K562 (cell line): ENCODE measurements at regions not wholly inside any gene's neighbourhood (a gene's known extent, or its start where the extent isn't known, plus 50 kb on each side); places are given as distances from the start of the nearest gene placed in this dataset.

Experiments used
- ATAC-seq: fragments of 200-7000 bp; cut with Tn5 transposase; 3 replicates; pipeline ENCODE4 v1.9.1; 2020; ENCODE audit warnings: moderate library complexity
- BruUV-seq: library from RNA; stranded (reverse); fragments of 400-500 nt; replicated peaks from 2 replicates; lab custom pipeline; 2021; lab: Mats Ljungman, UMichigan
- CTCF ChIA-PET: fragments of 300-600 bp; formaldehyde crosslinking; extraction: SDS; loops from one replicate; lab custom pipeline; 2021; ENCODE audit warnings: low intra/inter-chr PET ratio; lab: Yijun Ruan, JAX
- POLR2A ChIA-PET: fragments of 300-600, 350-650 bp; sonication (Branson Sonifier 250); formaldehyde crosslinking; extraction: SDS; loops from one replicate; lab custom pipeline; 2021; ENCODE audit warnings: antibody characterized with exemption, inconsistent platforms; lab: Yijun Ruan, JAX
- DNase-seq, 4 experiments: peaks; one replicate each; pipeline versions ENCODE4 v3.0.0 to v3.0.0-alpha.2; 2011 to 2018; ENCODE audit warnings: low spot score in 3 of 4, mixed read lengths in 3 of 4; ENCODE audit errors: extremely low read depth in 1 of 4
- FAIRE-seq: peaks from 2 replicates; lab custom pipeline; 2011; peaks lifted over from hg19 to GRCh38; lab: Jason Lieb, UNC
- H2AFZ ChIP-seq: 2 replicates; pipeline ENCODE4 v1.6.0; 2011; ENCODE audit warnings: low read depth, low read length, control low read depth, inconsistent platforms
- H3K27ac ChIP-seq: fragments of 200-600 bp; 3 replicates; pipeline ENCODE4 v1.8.0; 2011; ENCODE audit warnings: low read depth, mild to moderate bottlenecking, control low read depth, inconsistent platforms, low read length, moderate library complexity, mixed read lengths; ENCODE audit errors: extremely low read depth
- H3K27me3 ChIP-seq, 2 experiments: fragments of 300-600 bp in 1 of 2; 2 replicates in 1 of 2; 3 replicates in 1 of 2; pipeline versions ENCODE4 v1.6.0 to v1.8.0; 2011; ENCODE audit warnings: inconsistent platforms in 2 of 2, low read length in 2 of 2, mild to moderate bottlenecking in 1 of 2, mixed read lengths in 1 of 2, moderate library complexity in 1 of 2; ENCODE audit not compliant: control insufficient read depth in 2 of 2, insufficient read depth in 2 of 2
- H3K36me3 ChIP-seq: fragments of 300-600 bp; 3 replicates; pipeline ENCODE4 v1.8.0; 2011; ENCODE audit warnings: mild to moderate bottlenecking, low read length, inconsistent platforms; ENCODE audit not compliant: control insufficient read depth, insufficient read depth
- H3K4me1 ChIP-seq, 2 experiments: fragments of 200-600 bp in 1 of 2; replicated peaks in 1 of 2; 2 replicates in 1 of 2; 3 replicates in 1 of 2; pipeline versions ENCODE4 v1.5.1 to v1.8.0; 2011; ENCODE audit warnings: inconsistent platforms in 2 of 2, low read length in 2 of 2, mild to moderate bottlenecking in 1 of 2, mixed read lengths in 1 of 2, moderate library complexity in 1 of 2; ENCODE audit not compliant: control insufficient read depth in 2 of 2, insufficient read depth in 2 of 2
- H3K4me2 ChIP-seq: 2 replicates; pipeline ENCODE4 v1.6.1; 2011; ENCODE audit warnings: low read length, control low read depth, inconsistent platforms, mixed read lengths; ENCODE audit not compliant: insufficient read depth
- H3K4me3 ChIP-seq: fragments of 200-600 bp; sonication (generic), shearing (Covaris generic); 2 replicates; pipeline ENCODE4 v1.5.1; 2016; ENCODE audit warnings: control low read depth, inconsistent platforms
- H3K79me2 ChIP-seq: fragments of 200-600 bp; 3 replicates; pipeline ENCODE4 v1.8.0; 2011; ENCODE audit warnings: low read length, inconsistent platforms; ENCODE audit not compliant: control insufficient read depth, insufficient read depth
- H3K9ac ChIP-seq, 2 experiments: 2 replicates each; pipeline versions ENCODE4 v1.6.0 to v1.6.1; 2011; ENCODE audit warnings: low read depth in 2 of 2, low read length in 2 of 2, control low read depth in 1 of 2, inconsistent platforms in 1 of 2, mild to moderate bottlenecking in 1 of 2, mixed read lengths in 1 of 2; ENCODE audit not compliant: insufficient read depth in 1 of 2
- H3K9me1 ChIP-seq: one replicate; pipeline ENCODE4 v1.6.0; 2011; ENCODE audit warnings: inconsistent platforms, mild to moderate bottlenecking, low read length, moderate library complexity; ENCODE audit not compliant: control insufficient read depth, insufficient read depth
- H3K9me3 ChIP-seq: replicated peaks from 2 replicates; pipeline ENCODE4 v1.5.1; 2011; ENCODE audit warnings: low read depth, low read length, inconsistent platforms; ENCODE audit not compliant: control insufficient read depth, insufficient read depth
- H4K20me1 ChIP-seq: replicated peaks from 2 replicates; pipeline ENCODE4 v1.6.1; 2011; ENCODE audit warnings: low read length, inconsistent platforms, mixed read lengths; ENCODE audit not compliant: control insufficient read depth, insufficient read depth
- CBX2 ChIP-seq: fragments of 200-600 bp; sonication (generic); IDR thresholded peaks from one replicate; pipeline ENCODE4 v1.6.1; 2012; ENCODE audit warnings: mild to moderate bottlenecking, low read length, inconsistent platforms; ENCODE audit not compliant: insufficient read depth, poor library complexity, severe bottlenecking
- EP400 ChIP-seq: fragments of 450-650 bp; IDR thresholded peaks from 2 replicates; pipeline ENCODE4 v1.6.1; 2017; ENCODE audit warnings: antibody characterized with exemption, mild to moderate bottlenecking, moderate library complexity
- NFXL1 ChIP-seq: fragments of 450-650 bp; formaldehyde crosslinking; IDR thresholded peaks from 2 replicates; pipeline ENCODE4 v1.4.0; 2021; ENCODE audit warnings: mild to moderate bottlenecking
- OTX1 ChIP-seq: fragments of 450-650 bp; formaldehyde crosslinking; IDR thresholded peaks from 2 replicates; pipeline ENCODE4 v1.4.0; 2022; ENCODE audit warnings: mild to moderate bottlenecking
- PML ChIP-seq: IDR thresholded peaks from 2 replicates; pipeline ENCODE4 v1.6.1; 2012; ENCODE audit warnings: low read length, inconsistent platforms
- POLR2AphosphoS2 ChIP-seq: IDR thresholded peaks from 2 replicates; pipeline ENCODE4 v1.6.1; 2012; ENCODE audit warnings: low read length, improper control_type of control experiment
- RBFOX2 ChIP-seq: fragments of 200-400 bp; formaldehyde crosslinking; IDR thresholded peaks from 2 replicates; pipeline ENCODE4 v1.6.1; 2017; ENCODE audit warnings: low read depth, mild to moderate bottlenecking, low read length, moderate library complexity
- SMARCA5 ChIP-seq: fragments of 450-650 bp; IDR thresholded peaks from 2 replicates; pipeline ENCODE4 v1.6.1; 2016
- STAG1 ChIP-seq: sonication (generic); formaldehyde crosslinking; IDR thresholded peaks from 2 replicates; pipeline ENCODE4 v1.5.0; 2020; ENCODE audit warnings: missing genetic modification reagents, borderline replicate concordance
- ZNF212 ChIP-seq: fragments of 450-650 bp; formaldehyde crosslinking; IDR thresholded peaks from 2 replicates; pipeline ENCODE4 v1.4.0; 2020; ENCODE audit warnings: mild to moderate bottlenecking
- ZNF224 ChIP-seq: sonication (generic); formaldehyde crosslinking; IDR thresholded peaks from 2 replicates; pipeline ENCODE4 v1.8.0; 2022; ENCODE audit warnings: mild to moderate bottlenecking, missing genetic modification reagents
- ZNF282 ChIP-seq: sonication (generic); formaldehyde crosslinking; IDR thresholded peaks from 2 replicates; pipeline ENCODE4 v1.8.1; 2023; ENCODE audit warnings: missing genetic modification reagents
- ZNF551 ChIP-seq: fragments of 250-450 bp; sonication (Bioruptor Pico); IDR thresholded peaks from 2 replicates; pipeline ENCODE4 v1.5.0; 2021; ENCODE audit warnings: mild to moderate bottlenecking, moderate library complexity
- ZNF764 ChIP-seq: fragments of 250-450 bp; sonication (Bioruptor Pico); IDR thresholded peaks from 2 replicates; pipeline ENCODE4 v1.4.0; 2020; ENCODE audit warnings: low read depth, mild to moderate bottlenecking, moderate library complexity
- in situ Hi-C: fragments of 300-500 bp; cut with MboI; formaldehyde crosslinking; loops from 4 replicates; pipeline ENCODE4 v1.15.0; 2018; ENCODE audit warnings: inconsistent platforms, mixed read lengths
- intact Hi-C: fragments of 100-400 bp; cut with micrococcal nuclease; formaldehyde crosslinking; loops from 2 replicates; pipeline ENCODE4 v1.14.2; 2022
- TF ChIP-seq, protein P1 (sequence below): fragments of 250-450 bp; sonication (Bioruptor Pico); IDR thresholded peaks from 2 replicates; pipeline ENCODE4 v1.9.0; 2021; ENCODE audit warnings: mild to moderate bottlenecking
- TF ChIP-seq, protein P2 (sequence below): fragments of 450-650 bp; IDR thresholded peaks from 2 replicates; pipeline ENCODE4 v1.6.1; 2016; ENCODE audit warnings: borderline replicate concordance
- TF ChIP-seq, protein P3 (sequence below): fragments of 250-450 bp; sonication (Bioruptor Pico); IDR thresholded peaks from 2 replicates; pipeline ENCODE4 v1.8.0; 2022; ENCODE audit warnings: inconsistent platforms

DNA sequence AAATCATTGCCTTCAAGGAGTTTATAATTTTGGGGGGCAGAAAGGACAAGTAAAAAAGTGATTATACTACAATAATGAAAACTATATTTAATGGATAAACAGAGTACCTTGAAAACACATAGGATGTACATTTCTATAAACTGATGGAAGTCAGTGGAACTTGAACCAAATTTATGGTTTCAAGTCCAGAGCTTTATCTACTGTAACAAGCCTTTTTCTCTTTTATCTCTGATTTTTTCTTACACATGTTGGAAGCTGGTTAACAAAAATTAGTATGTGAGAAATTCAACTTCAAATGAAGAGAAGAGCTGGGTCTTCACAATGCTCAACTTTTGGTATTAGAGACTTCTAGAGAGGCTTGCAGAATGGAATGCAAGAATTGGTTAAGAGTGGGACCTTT lies 393.6 kb downstream of the LMO7 start:
- peak; percentile 42 for ATAC-seq
- Histone ChIP-seq H3K9me3 (peaks cover 1% of the 10 kb centered on the region; the same call in 1 of the 2 replicates), H3K4me3 (no peak overlapping the region), H3K27me3 (no peaks in the 10 kb centered on the region), H3K9me1 (no peaks in the 10 kb centered on the region)
- TF ChIP-seq ZNF224 (CRISPR knock-in tag), result no peak
- no peak for TF ChIP-seq POLR2AphosphoS2
- no peak for TF ChIP-seq OTX1
- TF ChIP-seq NFXL1 (CRISPR knock-in tag), result no peak
- TF ChIP-seq STAG1 (CRISPR knock-in tag), result no peak
- TF ChIP-seq RBFOX2, result no peak
- no peak for TF ChIP-seq EP400
- TF ChIP-seq, protein P1, sequence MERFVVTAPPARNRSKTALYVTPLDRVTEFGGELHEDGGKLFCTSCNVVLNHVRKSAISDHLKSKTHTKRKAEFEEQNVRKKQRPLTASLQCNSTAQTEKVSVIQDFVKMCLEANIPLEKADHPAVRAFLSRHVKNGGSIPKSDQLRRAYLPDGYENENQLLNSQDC, result no peak
- no peak for TF ChIP-seq ZNF282
- TF ChIP-seq CBX2, result no peak
- TF ChIP-seq PML, result no peak
- TF ChIP-seq SMARCA5, result no peak
- TF ChIP-seq, protein P2, sequence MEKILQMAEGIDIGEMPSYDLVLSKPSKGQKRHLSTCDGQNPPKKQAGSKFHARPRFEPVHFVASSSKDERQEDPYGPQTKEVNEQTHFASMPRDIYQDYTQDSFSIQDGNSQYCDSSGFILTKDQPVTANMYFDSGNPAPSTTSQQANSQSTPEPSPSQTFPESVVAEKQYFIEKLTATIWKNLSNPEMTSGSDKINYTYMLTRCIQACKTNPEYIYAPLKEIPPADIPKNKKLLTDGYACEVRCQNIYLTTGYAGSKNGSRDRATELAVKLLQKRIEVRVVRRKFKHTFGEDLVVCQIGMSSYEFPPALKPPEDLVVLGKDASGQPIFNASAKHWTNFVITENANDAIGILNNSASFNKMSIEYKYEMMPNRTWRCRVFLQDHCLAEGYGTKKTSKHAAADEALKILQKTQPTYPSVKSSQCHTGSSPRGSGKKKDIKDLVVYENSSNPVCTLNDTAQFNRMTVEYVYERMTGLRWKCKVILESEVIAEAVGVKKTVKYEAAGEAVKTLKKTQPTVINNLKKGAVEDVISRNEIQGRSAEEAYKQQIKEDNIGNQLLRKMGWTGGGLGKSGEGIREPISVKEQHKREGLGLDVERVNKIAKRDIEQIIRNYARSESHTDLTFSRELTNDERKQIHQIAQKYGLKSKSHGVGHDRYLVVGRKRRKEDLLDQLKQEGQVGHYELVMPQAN, result no peak
- TF ChIP-seq ZNF551 (CRISPR knock-in tag), result no peak
- no peak for TF ChIP-seq ZNF764 (CRISPR knock-in tag)
- TF ChIP-seq, protein P3, sequence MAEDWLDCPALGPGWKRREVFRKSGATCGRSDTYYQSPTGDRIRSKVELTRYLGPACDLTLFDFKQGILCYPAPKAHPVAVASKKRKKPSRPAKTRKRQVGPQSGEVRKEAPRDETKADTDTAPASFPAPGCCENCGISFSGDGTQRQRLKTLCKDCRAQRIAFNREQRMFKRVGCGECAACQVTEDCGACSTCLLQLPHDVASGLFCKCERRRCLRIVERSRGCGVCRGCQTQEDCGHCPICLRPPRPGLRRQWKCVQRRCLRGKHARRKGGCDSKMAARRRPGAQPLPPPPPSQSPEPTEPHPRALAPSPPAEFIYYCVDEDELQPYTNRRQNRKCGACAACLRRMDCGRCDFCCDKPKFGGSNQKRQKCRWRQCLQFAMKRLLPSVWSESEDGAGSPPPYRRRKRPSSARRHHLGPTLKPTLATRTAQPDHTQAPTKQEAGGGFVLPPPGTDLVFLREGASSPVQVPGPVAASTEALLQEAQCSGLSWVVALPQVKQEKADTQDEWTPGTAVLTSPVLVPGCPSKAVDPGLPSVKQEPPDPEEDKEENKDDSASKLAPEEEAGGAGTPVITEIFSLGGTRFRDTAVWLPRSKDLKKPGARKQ (CRISPR knock-in tag), result no peak
- TF ChIP-seq ZNF212, result no peak
- TF ChIP-seq, all 486 proteins: peak for 0
- Histone ChIP-seq H3K27ac (peak overlapping the region; percentile 35; the same call in 2 of the 3 replicates), H2AFZ (peak overlapping the region; percentile 22; the same call in 1 of the 2 replicates), H3K4me1 (peaks cover 0 to 6% of the 10 kb centered on the region in 2 experiments; a peak in 1 of 5 replicates), H3K36me3 (no peaks in the 10 kb centered on the region), H4K20me1 (no peaks in the 10 kb centered on the region), H3K79me2 (no peaks in the 10 kb centered on the region), H3K9ac (no peak overlapping the region), H3K4me2 (no peak overlapping the region)
- no TSS peak for BruUV-seq
- in situ Hi-C loops, result no loop called here
- FAIRE-seq (no peak), DNase-seq (no peak)
- CTCF ChIA-PET, result no interaction called here
- intact Hi-C loops, result loop anchor here (10.0 kb wide), 1 partner anchor 875 kb away; no protein-coding TSS in a partner anchor
- POLR2A ChIA-PET, result no interaction called here
